NOMO-1 treated with DMSO at 0.1 percent for 48 hours (cell line): ENCODE measurements at regions not wholly inside any gene's neighbourhood (a gene's known extent, or its start where the extent isn't known, plus 50 kb on each side); places are given as distances from the start of the nearest gene placed in this dataset.
"Not testable (repeated sequence)": the region's sequence is repeated elsewhere in the genome, so short reads cannot be mapped to it uniquely, and the experiment has no call there.

Experiments used
- DNase-seq: peaks from one replicate; lab custom pipeline; 2025; ENCODE audit not compliant: unreplicated experiment; lab: John Stamatoyannopoulos, UW

GRCh38 chr17:64773386-64773835 lies 111.3 kb upstream of the SMURF2 start:
- no peak for DNase-seq

GRCh38 chr17:64772845-64773299 lies 110.8 kb upstream of the SMURF2 start:
- DNase-seq: no peak

GRCh38 chr17:64771980-64772844 lies 110.1 kb upstream of the SMURF2 start:
- DNase-seq: no peak

GRCh38 chr17:64769712-64770111 lies 107.6 kb upstream of the SMURF2 start:
- DNase-seq: no peak

- DNase-seq: no peak
These were observed 105.3 kb upstream of the SMURF2 start for GRCh38 chr17:64767269-64767997.

GRCh38 chr17:64765191-64765889 lies 103.2 kb upstream of the SMURF2 start:
- DNase-seq: no peak

- DNase-seq: no peak
These were observed 89.0 kb upstream of the SMURF2 start for GRCh38 chr17:64750891-64751677.

GRCh38 chr17:64750478-64750877 lies 88.4 kb upstream of the SMURF2 start:
- DNase-seq: no peak

GRCh38 chr17:64749306-64749705 lies 87.2 kb upstream of the SMURF2 start:
- DNase-seq: no peak

GRCh38 chr17:64747938-64748540 lies 85.9 kb upstream of the SMURF2 start:
- DNase-seq: no peak

- no peak for DNase-seq
These were observed 80.2 kb upstream of the SMURF2 start for GRCh38 chr17:64742326-64742725.

GRCh38 chr17:64741916-64742315 lies 79.8 kb upstream of the SMURF2 start:
- not testable (repeated sequence) for DNase-seq

GRCh38 chr17:64741038-64741641 lies 79.0 kb upstream of the SMURF2 start:
- no peak for DNase-seq

- DNase-seq: no peak
These were observed 77.4 kb upstream of the SMURF2 start for GRCh38 chr17:64739316-64740058.

- DNase-seq: peak; percentile 40
These were observed 74.8 kb upstream of the SMURF2 start for GRCh38 chr17:64736804-64737492.

- no peak for DNase-seq
These were observed 70.4 kb upstream of the SMURF2 start for GRCh38 chr17:64732336-64733006.

GRCh38 chr17:64730023-64730422 lies 67.9 kb upstream of the SMURF2 start:
- DNase-seq: not testable (repeated sequence)

- DNase-seq: no peak
These were observed 67.1 kb upstream of the SMURF2 start for GRCh38 chr17:64729201-64729600.
